ENCODE measurements at regions not wholly inside any gene's neighbourhood (a gene's known extent, or its start where the extent isn't known, plus 50 kb on each side); places are given as distances from the start of the nearest gene placed in this dataset.

DNA sequence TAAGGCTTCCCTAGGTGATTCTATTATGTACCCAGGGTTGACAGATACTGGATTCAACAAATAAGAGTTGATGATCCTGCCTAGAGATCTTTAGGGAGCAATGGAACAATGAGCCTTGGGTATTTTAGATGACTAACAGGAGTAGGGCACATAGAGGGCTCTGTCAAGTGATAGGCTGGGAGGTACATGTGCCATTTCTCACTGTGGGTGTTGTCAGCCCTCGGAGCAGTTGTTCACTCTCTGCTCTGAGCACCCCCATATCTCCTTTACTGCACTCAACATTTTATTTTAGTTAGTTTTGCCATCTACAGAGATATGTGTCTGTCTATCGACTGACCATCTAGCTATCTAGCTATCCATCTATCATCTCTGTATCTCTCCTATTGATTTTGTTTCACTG, 950.6 kb downstream of the TYW1 start:
- no peak for ATAC-seq (ENCODE audit: low FRiP score in 2 of 2)
- whole genome bisulfite sequencing, 2 donors, result 81 to 87% methylated on average over 2 of the region's 2 CpGs
- Histone ChIP-seq H3K4me3 (no peak overlapping the region), H3K4me1 (no peaks in the 10 kb centered on the region), H3K9me3 (no peaks in the 10 kb centered on the region), H3K27me3 (no peaks in the 10 kb centered on the region), H3K36me3 (no peaks in the 10 kb centered on the region), H3K27ac (no peak overlapping the region)
- DNase-seq, result no peak
- no peak for TF ChIP-seq POLR2A (IDR thresholded peaks at IDR 0.05)
- TF ChIP-seq, protein P1, sequence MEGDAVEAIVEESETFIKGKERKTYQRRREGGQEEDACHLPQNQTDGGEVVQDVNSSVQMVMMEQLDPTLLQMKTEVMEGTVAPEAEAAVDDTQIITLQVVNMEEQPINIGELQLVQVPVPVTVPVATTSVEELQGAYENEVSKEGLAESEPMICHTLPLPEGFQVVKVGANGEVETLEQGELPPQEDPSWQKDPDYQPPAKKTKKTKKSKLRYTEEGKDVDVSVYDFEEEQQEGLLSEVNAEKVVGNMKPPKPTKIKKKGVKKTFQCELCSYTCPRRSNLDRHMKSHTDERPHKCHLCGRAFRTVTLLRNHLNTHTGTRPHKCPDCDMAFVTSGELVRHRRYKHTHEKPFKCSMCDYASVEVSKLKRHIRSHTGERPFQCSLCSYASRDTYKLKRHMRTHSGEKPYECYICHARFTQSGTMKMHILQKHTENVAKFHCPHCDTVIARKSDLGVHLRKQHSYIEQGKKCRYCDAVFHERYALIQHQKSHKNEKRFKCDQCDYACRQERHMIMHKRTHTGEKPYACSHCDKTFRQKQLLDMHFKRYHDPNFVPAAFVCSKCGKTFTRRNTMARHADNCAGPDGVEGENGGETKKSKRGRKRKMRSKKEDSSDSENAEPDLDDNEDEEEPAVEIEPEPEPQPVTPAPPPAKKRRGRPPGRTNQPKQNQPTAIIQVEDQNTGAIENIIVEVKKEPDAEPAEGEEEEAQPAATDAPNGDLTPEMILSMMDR (IDR thresholded peaks at IDR 0.05), result no peak
- no peak for TF ChIP-seq POLR2AphosphoS5 (IDR thresholded peaks at IDR 0.05)
- no peak for TF ChIP-seq EP300 (IDR thresholded peaks at IDR 0.05)

GRCh38 chr7:67947646-67948045, 951.0 kb downstream of the TYW1 start:
- no peak for TF ChIP-seq POLR2AphosphoS5 (IDR thresholded peaks at IDR 0.05)
- no peak for TF ChIP-seq POLR2A (IDR thresholded peaks at IDR 0.05)
- no peak for TF ChIP-seq EP300 (IDR thresholded peaks at IDR 0.05)
- TF ChIP-seq, protein P1 (IDR thresholded peaks at IDR 0.05), result no peak
- ATAC-seq (ENCODE audit: low FRiP score in 2 of 2) (no peak), DNase-seq (no peak)
- 70 to 81% methylated on average over 5 of the region's 5 CpGs for WGBS, 2 donors
- Histone ChIP-seq H3K27ac (no peak overlapping the region), H3K27me3 (no peaks in the 10 kb centered on the region), H3K36me3 (no peaks in the 10 kb centered on the region), H3K4me1 (no peaks in the 10 kb centered on the region), H3K4me3 (no peak overlapping the region), H3K9me3 (no peaks in the 10 kb centered on the region)

- ATAC-seq (ENCODE audit: low FRiP score in 2 of 2) (no peak), DNase-seq (no peak)
- H3K27ac ChIP-seq, result no peak overlapping the region
- no peaks in the 10 kb centered on the region for H3K27me3 ChIP-seq
- no peaks in the 10 kb centered on the region for H3K36me3 ChIP-seq
- WGBS, 2 donors, result 41 to 61% methylated on average over 7 of the region's 7 CpGs
- TF ChIP-seq POLR2A (IDR thresholded peaks at IDR 0.05) (no peak), POLR2AphosphoS5 (IDR thresholded peaks at IDR 0.05) (no peak), EP300 (IDR thresholded peaks at IDR 0.05) (no peak)
- TF ChIP-seq, protein P1 (IDR thresholded peaks at IDR 0.05), result no peak
- no peaks in the 10 kb centered on the region for H3K4me1 ChIP-seq
- no peaks in the 10 kb centered on the region for H3K9me3 ChIP-seq
- H3K4me3 ChIP-seq, result no peak overlapping the region
Observed at GRCh38 chr7:67950321-67951083, 953.9 kb downstream of the TYW1 start.

DNA sequence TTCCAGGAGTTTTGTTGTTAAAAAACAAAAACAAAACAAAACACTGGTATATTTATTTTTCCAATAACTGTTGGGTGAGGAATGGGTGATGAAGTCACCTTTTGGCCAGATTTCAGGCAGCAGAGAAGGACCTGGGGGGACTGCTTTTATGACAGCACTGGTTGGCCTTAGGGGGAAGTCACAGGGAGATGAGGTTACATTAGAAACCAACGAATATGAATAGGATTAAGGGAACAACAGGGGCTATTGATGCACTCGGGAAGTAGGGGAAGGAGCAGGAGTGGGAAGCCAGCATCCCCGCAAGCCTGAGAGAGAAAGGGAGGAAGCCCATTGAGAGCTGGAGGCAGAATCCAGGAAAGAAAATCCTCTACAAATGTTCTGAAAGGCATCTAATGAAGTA, 958.4 kb downstream of the TYW1 start:
- H3K27ac ChIP-seq, result no peak overlapping the region
- no peaks in the 10 kb centered on the region for H3K4me1 ChIP-seq
- no peaks in the 10 kb centered on the region for H3K9me3 ChIP-seq
- no peaks in the 10 kb centered on the region for H3K27me3 ChIP-seq
- no peaks in the 10 kb centered on the region for H3K36me3 ChIP-seq
- no peak for DNase-seq
- ATAC-seq (ENCODE audit: low FRiP score in 2 of 2), result no peak
- WGBS, 2 donors, result 35 to 41% methylated on average over 3 of the region's 3 CpGs
- no peak overlapping the region for H3K4me3 ChIP-seq
- TF ChIP-seq, protein P1 (IDR thresholded peaks at IDR 0.05), result no peak
- no peak for TF ChIP-seq POLR2AphosphoS5 (IDR thresholded peaks at IDR 0.05)
- no peak for TF ChIP-seq POLR2A (IDR thresholded peaks at IDR 0.05)
- no peak for TF ChIP-seq EP300 (IDR thresholded peaks at IDR 0.05)

DNA sequence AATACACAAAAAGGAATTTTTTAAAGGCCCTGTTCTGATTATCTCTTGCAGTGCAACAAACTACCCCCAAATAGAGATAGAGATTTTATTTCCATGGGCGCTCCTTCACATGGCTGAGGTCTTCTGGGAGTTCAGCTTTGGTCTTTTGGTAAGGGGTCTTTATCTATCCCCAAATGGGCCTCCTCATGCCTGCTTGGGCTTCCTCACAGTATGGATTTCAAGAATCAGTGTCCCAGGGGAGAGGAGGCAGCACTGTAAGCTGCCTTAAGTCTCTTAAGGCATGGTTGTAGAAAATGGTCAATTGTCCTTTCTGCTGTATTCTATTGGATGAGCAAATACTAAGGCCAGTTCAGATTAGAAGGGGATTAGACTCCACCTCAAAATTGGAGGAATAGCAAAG, 966.2 kb downstream of the TYW1 start:
- Histone ChIP-seq H3K27ac (no peak overlapping the region), H3K27me3 (no peaks in the 10 kb centered on the region), H3K36me3 (no peaks in the 10 kb centered on the region), H3K4me1 (no peaks in the 10 kb centered on the region), H3K4me3 (no peak overlapping the region), H3K9me3 (no peaks in the 10 kb centered on the region)
- WGBS, 2 donors, result 100% methylated on average over 1 of the region's 1 CpG; no CpG with 5 or more reads in 1 of the 2 donors
- TF ChIP-seq POLR2AphosphoS5 (IDR thresholded peaks at IDR 0.05) (no peak), EP300 (IDR thresholded peaks at IDR 0.05) (no peak), POLR2A (IDR thresholded peaks at IDR 0.05) (no peak)
- TF ChIP-seq, protein P1 (IDR thresholded peaks at IDR 0.05), result no peak
- ATAC-seq (ENCODE audit: low FRiP score in 2 of 2) (no peak), DNase-seq (no peak)
